Parathyroid adenoma (tissue), 2 donors: ENCODE measurements at regions not wholly inside any gene's neighbourhood (a gene's known extent, or its start where the extent isn't known, plus 50 kb on each side); places are given as distances from the start of the nearest gene placed in this dataset.

Experiments used
- H2AFZ ChIP-seq: fragments of 300-600 bp; sonication (generic); one replicate; pipeline ENCODE4 v1.7.0; 2017; ENCODE audit warnings: antibody characterized with exemption, mild to moderate bottlenecking
- H3K27ac ChIP-seq: fragments of 300-600 bp; sonication (generic); one replicate; pipeline ENCODE4 v1.7.0; 2017
- H3K27me3 ChIP-seq: fragments of 300-600 bp; sonication (generic); one replicate; pipeline ENCODE4 v1.7.0; 2017; ENCODE audit warnings: low read length; ENCODE audit not compliant: control insufficient read depth, insufficient read depth
- H3K36me3 ChIP-seq: fragments of 300-600 bp; sonication (generic); one replicate; pipeline ENCODE4 v1.7.0; 2017; ENCODE audit warnings: low read length; ENCODE audit not compliant: control insufficient read depth, insufficient read depth
- H3K4me1 ChIP-seq: fragments of 300-600 bp; sonication (generic); one replicate; pipeline ENCODE4 v1.7.0; 2017; ENCODE audit warnings: control low read depth
- H3K4me2 ChIP-seq: fragments of 300-600 bp; sonication (generic); one replicate; pipeline ENCODE4 v1.7.0; 2017; ENCODE audit warnings: low read length
- H3K4me3 ChIP-seq: fragments of 300-600 bp; sonication (generic); one replicate; pipeline ENCODE4 v1.7.0; 2017; ENCODE audit warnings: low read depth, low read length
- H3K79me2 ChIP-seq: fragments of 300-600 bp; sonication (generic); one replicate; pipeline ENCODE4 v1.7.0; 2017; ENCODE audit warnings: control low read depth
- H3K9ac ChIP-seq: fragments of 300-600 bp; sonication (generic); one replicate; pipeline ENCODE4 v1.7.0; 2017; ENCODE audit warnings: mild to moderate bottlenecking
- H3K9me3 ChIP-seq: fragments of 300-600 bp; sonication (generic); one replicate; pipeline ENCODE4 v1.7.0; 2017; ENCODE audit warnings: low read length; ENCODE audit not compliant: control insufficient read depth
- CTCF ChIP-seq: fragments of 300-600 bp; sonication (generic); IDR thresholded peaks from one replicate; pipeline ENCODE4 v1.7.0; 2017; ENCODE audit warnings: antibody characterized with exemption, mild to moderate bottlenecking
- donor health status: primary hyperparathyroidism.

GRCh38 chr7:155965010-155965409 lies 152.7 kb upstream of the SHH start:
- no peaks in the 10 kb centered on the region for H3K36me3 ChIP-seq

DNA sequence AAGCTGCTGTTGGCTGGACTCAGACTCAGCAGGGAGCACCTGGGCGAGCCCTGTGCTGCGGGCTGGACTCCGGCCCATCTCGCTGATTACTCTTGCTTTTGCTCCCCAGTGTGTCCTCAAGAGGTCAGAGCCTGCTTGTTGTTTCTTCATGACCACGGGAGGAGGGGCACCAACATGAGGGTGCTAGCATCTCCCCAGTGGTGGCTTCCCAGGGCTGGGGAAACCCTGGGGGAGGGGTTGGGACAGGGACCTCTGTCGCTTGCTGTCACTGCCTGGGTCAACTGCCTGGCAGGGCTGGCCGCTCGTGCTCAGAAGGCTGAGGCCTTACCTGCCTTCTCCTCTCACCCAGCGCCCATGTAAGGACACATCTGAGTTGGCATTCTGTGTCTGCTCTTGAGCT lies 152.3 kb upstream of the SHH start:
- H3K4me3 ChIP-seq = no peak overlapping the region
- no peak overlapping the region for H3K9ac ChIP-seq
- no peaks in the 10 kb centered on the region for H3K36me3 ChIP-seq
- no peak overlapping the region for H3K4me2 ChIP-seq
- no peak overlapping the region for H2AFZ ChIP-seq
- no peaks in the 10 kb centered on the region for H3K4me1 ChIP-seq
- no peaks in the 10 kb centered on the region for H3K79me2 ChIP-seq
- no peaks in the 10 kb centered on the region for H3K9me3 ChIP-seq
- peaks cover 4% of the 10 kb centered on the region for H3K27me3 ChIP-seq
- TF ChIP-seq CTCF = no peak
- H3K27ac ChIP-seq = no peak overlapping the region

More at GRCh38 chr7:155965010-155965409, 152.7 kb upstream of the SHH start:
- Histone ChIP-seq H3K4me3 (no peak overlapping the region), H2AFZ (no peak overlapping the region), H3K4me1 (no peaks in the 10 kb centered on the region), H3K79me2 (no peaks in the 10 kb centered on the region), H3K9ac (no peak overlapping the region), H3K4me2 (no peak overlapping the region), H3K9me3 (no peaks in the 10 kb centered on the region), H3K27ac (no peak overlapping the region), H3K27me3 (peaks cover 4% of the 10 kb centered on the region)
- no peak for TF ChIP-seq CTCF

DNA sequence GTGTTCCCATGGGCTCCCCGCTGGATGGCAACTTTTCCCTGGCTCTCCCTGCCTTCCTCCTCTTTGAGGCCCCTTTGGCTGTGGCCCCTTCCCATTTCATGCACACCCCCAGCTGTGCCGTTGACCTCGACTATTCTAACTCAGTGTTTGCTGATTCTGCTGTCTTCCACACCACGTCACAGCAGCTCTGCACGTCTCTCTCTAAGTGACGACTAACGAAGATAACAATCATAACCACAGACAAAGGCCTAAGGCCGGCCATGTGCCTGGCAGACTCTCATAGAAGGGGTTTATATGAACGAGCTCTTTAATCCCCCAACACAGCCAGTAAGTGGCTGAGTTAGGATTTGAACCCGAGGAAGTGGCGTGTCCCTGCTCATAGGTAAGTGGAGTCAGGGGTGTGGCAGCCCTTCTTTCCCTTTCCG lies 151.5 kb upstream of the SHH start:
- Histone ChIP-seq H3K79me2 (no peaks in the 10 kb centered on the region), H3K27me3 (peaks cover 4% of the 10 kb centered on the region), H3K4me2 (no peak overlapping the region), H3K9ac (no peak overlapping the region), H3K9me3 (no peaks in the 10 kb centered on the region), H3K4me1 (no peaks in the 10 kb centered on the region), H3K27ac (no peak overlapping the region), H2AFZ (no peak overlapping the region), H3K4me3 (no peak overlapping the region), H3K36me3 (no peaks in the 10 kb centered on the region)
- TF ChIP-seq CTCF = no peak

DNA sequence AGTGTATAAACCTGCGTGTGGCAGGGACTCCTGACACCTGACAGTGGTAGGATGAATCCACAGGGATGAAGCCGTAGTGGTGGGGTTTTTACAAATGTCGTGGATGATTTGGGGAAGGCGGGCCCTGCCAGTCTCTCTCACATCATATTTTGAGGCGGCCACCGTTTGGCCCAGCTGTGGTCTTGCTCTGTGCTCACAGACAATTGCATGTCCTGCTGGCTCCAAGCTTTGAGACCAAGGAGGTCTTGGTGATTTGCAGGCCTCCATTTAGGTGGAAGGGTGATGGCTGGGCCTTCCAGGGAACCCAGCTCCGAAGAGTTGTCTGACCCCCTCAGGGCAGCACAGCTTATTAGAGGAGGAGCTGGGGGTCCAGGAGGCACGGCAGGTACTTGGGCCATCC lies 151.1 kb upstream of the SHH start:
- no peak overlapping the region for H3K9ac ChIP-seq
- no peak overlapping the region for H3K27ac ChIP-seq
- no peak overlapping the region for H3K4me2 ChIP-seq
- no peaks in the 10 kb centered on the region for H3K79me2 ChIP-seq
- no peak overlapping the region for H2AFZ ChIP-seq
- no peaks in the 10 kb centered on the region for H3K36me3 ChIP-seq
- peaks cover 4% of the 10 kb centered on the region for H3K27me3 ChIP-seq
- H3K4me1 ChIP-seq = no peaks in the 10 kb centered on the region
- no peak for TF ChIP-seq CTCF
- H3K9me3 ChIP-seq = no peaks in the 10 kb centered on the region
- no peak overlapping the region for H3K4me3 ChIP-seq

GRCh38 chr7:155962968-155963300 lies 150.7 kb upstream of the SHH start:
- H3K9me3 ChIP-seq = no peaks in the 10 kb centered on the region
- no peak overlapping the region for H3K4me2 ChIP-seq
- TF ChIP-seq CTCF = no peak
- no peaks in the 10 kb centered on the region for H3K36me3 ChIP-seq
- H2AFZ ChIP-seq = no peak overlapping the region
- H3K79me2 ChIP-seq = no peaks in the 10 kb centered on the region
- no peaks in the 10 kb centered on the region for H3K4me1 ChIP-seq
- H3K27me3 ChIP-seq = peaks cover 4% of the 10 kb centered on the region
- no peak overlapping the region for H3K4me3 ChIP-seq
- no peak overlapping the region for H3K9ac ChIP-seq
- H3K27ac ChIP-seq = no peak overlapping the region
